GM18909 (cell line): ENCODE measurements at regions not wholly inside any gene's neighbourhood (a gene's known extent, or its start where the extent isn't known, plus 50 kb on each side); places are given as distances from the start of the nearest gene placed in this dataset.
"Not testable (repeated sequence)": the region's sequence is repeated elsewhere in the genome, so short reads cannot be mapped to it uniquely, and the experiment has no call there.

Experiments used
- ATAC-seq: cut with Tn5 transposase; IDR thresholded peaks from one replicate; pipeline ENCODE4 v1.9.1; 2021; ENCODE audit warnings: mild to moderate bottlenecking; ENCODE audit not compliant: unreplicated experiment, poor library complexity

GRCh38 chrX:7409866-7410265 is 261.9 kb upstream of the PUDP start:
- no peak for ATAC-seq

GRCh38 chrX:7399373-7399772 is 251.4 kb upstream of the PUDP start:
- no peak for ATAC-seq

GRCh38 chrX:7390441-7390840 is 242.5 kb upstream of the PUDP start:
- no peak for ATAC-seq

GRCh38 chrX:7389576-7389975 is 241.6 kb upstream of the PUDP start:
- no peak for ATAC-seq

- no peak for ATAC-seq
Measured at GRCh38 chrX:7385131-7385530, 237.2 kb upstream of the PUDP start.

GRCh38 chrX:7378406-7378805 is 230.5 kb upstream of the PUDP start:
- no peak for ATAC-seq

GRCh38 chrX:7372825-7373525 is 225.0 kb upstream of the PUDP start:
- ATAC-seq = no peak

GRCh38 chrX:7362111-7362510 is 214.2 kb upstream of the PUDP start:
- no peak for ATAC-seq

GRCh38 chrX:7351926-7352325 is 204.0 kb upstream of the PUDP start:
- ATAC-seq = no peak

- ATAC-seq = no peak
Measured at GRCh38 chrX:7347465-7347864, 199.5 kb upstream of the PUDP start.

- ATAC-seq = no peak
Measured at GRCh38 chrX:7346021-7346420, 198.1 kb upstream of the PUDP start.

GRCh38 chrX:7343181-7343580 is 195.2 kb upstream of the PUDP start:
- no peak for ATAC-seq

GRCh38 chrX:7335816-7336362 is 187.9 kb upstream of the PUDP start:
- not testable (repeated sequence) for ATAC-seq

- no peak for ATAC-seq
Measured at GRCh38 chrX:7334253-7334935, 186.4 kb upstream of the PUDP start.

- no peak for ATAC-seq
Measured at GRCh38 chrX:7330971-7331746, 183.2 kb upstream of the PUDP start.

GRCh38 chrX:7330556-7330955 is 182.6 kb upstream of the PUDP start:
- no peak for ATAC-seq

- no peak for ATAC-seq
Measured at GRCh38 chrX:7318661-7319060, 170.7 kb upstream of the PUDP start.

GRCh38 chrX:7318241-7318640 is 170.3 kb upstream of the PUDP start:
- ATAC-seq = no peak

- no peak for ATAC-seq
Measured at GRCh38 chrX:7316887-7317286, 168.9 kb upstream of the PUDP start.

GRCh38 chrX:7316280-7316679 is 168.3 kb upstream of the PUDP start:
- ATAC-seq = no peak

- no peak for ATAC-seq
Measured at GRCh38 chrX:7314425-7314824, 166.5 kb upstream of the PUDP start.
